ENCODE measurements at regions not wholly inside any gene's neighbourhood (a gene's known extent, or its start where the extent isn't known, plus 50 kb on each side); places are given as distances from the start of the nearest gene placed in this dataset.

GRCh38 chr10:3526727-3527501 lies 258.1 kb downstream of the KLF6 start:
- Histone ChIP-seq H3K36me3 (no peaks in the 10 kb centered on the region), H3K27me3 (no peaks in the 10 kb centered on the region), H3K9me3 (no peaks in the 10 kb centered on the region), H3K4me1 (no peaks in the 10 kb centered on the region), H3K4me3 (no peak overlapping the region), H3K27ac (peak overlapping the region; percentile 25 to 53)
- intact Hi-C loops (cut with DNase I): no loop called here
- peak; percentile 40 for ATAC-seq
- no peak for TF ChIP-seq CTCF (IDR thresholded peaks at IDR 0.05)
- no peak for DNase-seq

DNA sequence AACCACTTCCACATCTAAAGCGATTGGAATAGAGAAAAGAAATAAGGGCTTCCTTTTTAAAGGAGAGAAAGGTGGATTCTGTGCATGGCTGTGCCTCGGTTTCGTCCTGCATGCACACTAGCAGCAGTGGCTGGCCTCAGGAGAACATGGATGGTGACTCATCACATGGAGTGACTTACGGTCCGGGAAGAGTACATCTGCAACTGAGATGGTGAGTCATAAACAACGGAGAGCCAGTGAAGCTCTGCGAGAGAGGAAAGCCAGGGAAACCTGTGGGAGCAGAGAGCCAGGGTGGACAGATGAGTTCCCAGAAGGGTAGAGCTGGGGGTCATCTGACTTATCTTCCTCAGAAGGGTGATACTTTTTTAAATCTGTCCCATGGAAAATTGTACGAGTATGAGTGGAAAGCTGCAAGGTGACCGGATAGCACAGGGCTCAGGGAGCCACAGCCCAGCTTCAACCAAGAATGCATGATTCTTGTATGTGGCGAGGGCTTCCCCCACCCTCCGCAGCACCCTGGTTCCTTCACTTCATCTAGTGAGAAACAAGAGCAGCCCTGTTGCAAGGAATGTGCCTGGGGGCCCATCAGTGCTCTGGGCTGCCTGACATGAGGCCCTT lies 259.1 kb downstream of the KLF6 start:
- intact Hi-C loops (cut with DNase I): no loop called here
- peak; percentile 80 for ATAC-seq

DNA sequence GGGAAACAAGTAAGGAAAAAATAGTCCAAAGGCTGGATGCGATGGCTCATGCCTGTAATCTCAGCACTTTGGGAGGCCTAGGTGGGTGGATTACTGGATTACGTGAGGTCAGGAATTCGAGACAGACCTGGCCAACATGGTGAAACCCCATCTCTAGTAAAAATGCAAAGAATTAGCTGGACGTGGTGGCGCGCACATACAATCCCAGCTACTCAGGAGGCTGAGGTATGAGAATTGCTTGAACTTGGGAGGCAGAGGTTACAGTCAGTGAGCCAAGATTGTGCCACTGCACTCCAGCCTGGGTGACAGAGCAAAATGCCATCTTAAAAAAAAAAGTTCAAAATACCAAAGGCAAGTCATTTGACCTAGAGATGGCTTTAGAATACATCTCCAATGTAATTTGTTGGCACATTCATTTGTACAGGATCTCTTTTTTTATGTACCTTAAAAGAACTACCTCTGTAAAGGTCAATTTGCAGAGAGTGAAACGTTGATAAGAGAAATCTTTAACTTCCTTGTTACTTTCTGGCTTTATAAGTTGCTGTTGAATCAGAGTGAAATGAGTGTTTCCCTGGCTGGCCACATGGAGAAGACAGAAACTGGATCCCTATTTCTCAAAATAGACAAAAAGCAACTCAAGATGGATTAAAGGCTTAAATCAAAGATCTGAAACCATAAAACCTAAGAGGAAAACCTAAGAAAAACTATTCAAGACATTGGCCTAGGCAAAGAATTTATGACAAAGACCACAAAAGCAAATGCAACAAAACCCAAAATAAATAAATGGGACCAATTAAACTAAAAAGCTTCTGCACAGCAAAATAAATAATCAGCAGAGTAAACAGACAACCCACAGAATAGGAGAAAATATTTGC lies 260.7 kb downstream of the KLF6 start:
- ATAC-seq (no peak), DNase-seq (no peak)
- no peak overlapping the region for H3K4me3 ChIP-seq
- no peaks in the 10 kb centered on the region for H3K27me3 ChIP-seq
- H3K9me3 ChIP-seq: no peaks in the 10 kb centered on the region
- no peaks in the 10 kb centered on the region for H3K36me3 ChIP-seq
- TF ChIP-seq CTCF (IDR thresholded peaks at IDR 0.05): no peak
- H3K4me1 ChIP-seq: no peaks in the 10 kb centered on the region
- intact Hi-C loops (cut with DNase I): no loop called here
- H3K27ac ChIP-seq: no peak overlapping the region

More for the DNA sequence above, 259.1 kb downstream of the KLF6 start:
- DNase-seq: peak in 1 of 4 donors; percentile 56
- H3K27me3 ChIP-seq: no peaks in the 10 kb centered on the region
- no peak overlapping the region for H3K4me3 ChIP-seq
- no peaks in the 10 kb centered on the region for H3K9me3 ChIP-seq
- H3K4me1 ChIP-seq: no peaks in the 10 kb centered on the region
- no peak for TF ChIP-seq CTCF (IDR thresholded peaks at IDR 0.05)
- H3K36me3 ChIP-seq: no peaks in the 10 kb centered on the region
- H3K27ac ChIP-seq: peak overlapping the region in 1 of 2 donors; percentile 53

DNA sequence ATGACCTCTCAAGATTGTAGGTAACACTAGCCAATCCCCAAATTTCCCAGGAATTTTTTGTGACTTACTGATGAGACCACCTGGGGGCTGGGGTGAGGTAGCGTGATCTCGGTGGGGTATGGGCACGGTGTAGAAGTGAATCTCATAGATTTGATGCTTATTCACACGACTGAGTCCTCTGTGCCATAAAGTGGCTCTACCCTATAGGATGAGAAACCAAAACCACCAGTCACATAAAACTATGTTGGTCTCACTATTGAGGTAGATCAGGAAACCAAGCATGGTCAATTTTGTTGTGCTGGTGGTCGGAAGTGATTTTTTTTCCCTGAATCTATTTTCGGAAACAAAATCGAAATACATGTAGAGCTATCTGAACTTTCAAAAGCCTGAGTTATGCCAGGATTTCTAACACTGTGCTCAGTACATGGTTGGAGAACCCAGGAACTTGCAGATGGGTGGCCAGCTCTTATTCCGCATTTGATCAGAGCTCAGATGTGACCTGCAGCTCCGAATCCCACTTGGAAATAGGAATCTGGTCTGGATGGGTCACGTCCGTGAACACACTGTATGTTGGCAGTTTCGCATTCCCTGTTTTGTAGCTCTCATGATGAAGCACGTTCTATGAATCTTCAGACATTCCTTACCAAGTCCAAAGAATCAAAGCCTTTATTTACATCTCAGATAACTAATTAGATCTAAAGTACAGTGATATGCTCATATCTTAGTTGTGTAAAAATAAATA lies 261.5 kb downstream of the KLF6 start:
- TF ChIP-seq CTCF (IDR thresholded peaks at IDR 0.05): no peak
- Histone ChIP-seq H3K27ac (no peak overlapping the region), H3K27me3 (no peaks in the 10 kb centered on the region), H3K4me3 (no peak overlapping the region), H3K4me1 (no peaks in the 10 kb centered on the region), H3K36me3 (no peaks in the 10 kb centered on the region), H3K9me3 (no peaks in the 10 kb centered on the region)
- intact Hi-C loops (cut with DNase I): no loop called here
- DNase-seq (no peak), ATAC-seq (no peak)
